CD14-positive monocyte (primary cell): ENCODE measurements at regions not wholly inside any gene's neighbourhood (a gene's known extent, or its start where the extent isn't known, plus 50 kb on each side); places are given as distances from the start of the nearest gene placed in this dataset.

Experiments used
- DNase-seq, 3 donors: peaks; one replicate each; pipeline ENCODE4 v3.0.0-alpha.2; 2011 to 2022
- H2AFZ ChIP-seq: 2 replicates; pipeline ENCODE4 v1.6.0; 2012; ENCODE audit warnings: mild to moderate bottlenecking, low read depth, low read length, inconsistent platforms; ENCODE audit not compliant: insufficient read depth, poor library complexity, severe bottlenecking
- H3K27ac ChIP-seq, 2 donors: 1 replicate in 1 of 2; 2 replicates in 1 of 2; pipeline ENCODE4 v1.5.1; 2012 to 2013; ENCODE audit warnings: low read length in 2 of 2, control low read depth in 1 of 2, inconsistent platforms in 1 of 2, low read depth in 1 of 2, mild to moderate bottlenecking in 1 of 2
- H3K27me3 ChIP-seq, 2 donors: one replicate each; pipeline versions ENCODE4 v1.6.0 to v1.6.1; 2011 to 2013; ENCODE audit warnings: low read length in 2 of 2; ENCODE audit not compliant: control insufficient read depth in 2 of 2, insufficient read depth in 2 of 2
- H3K36me3 ChIP-seq, 2 donors: replicated peaks in 1 of 2; 1 replicate in 1 of 2; 2 replicates in 1 of 2; pipeline versions ENCODE4 v1.5.1 to v1.6.1; 2012 to 2013; ENCODE audit warnings: low read length in 2 of 2, control low read depth in 1 of 2, inconsistent platforms in 1 of 2, mild to moderate bottlenecking in 1 of 2; ENCODE audit not compliant: insufficient read depth in 2 of 2, control insufficient read depth in 1 of 2
- H3K4me1 ChIP-seq, 2 donors: 1 replicate in 1 of 2; 2 replicates in 1 of 2; pipeline versions ENCODE4 v1.5.1 to v1.6.1; 2012 to 2013; ENCODE audit warnings: low read length in 2 of 2, control low read depth in 1 of 2, inconsistent platforms in 1 of 2, mild to moderate bottlenecking in 1 of 2, moderate library complexity in 1 of 2; ENCODE audit not compliant: insufficient read depth in 2 of 2, control insufficient read depth in 1 of 2
- H3K4me2 ChIP-seq: replicated peaks from 2 replicates; pipeline ENCODE3; 2012; ENCODE audit warnings: low read length, moderate library complexity, mild to moderate bottlenecking; ENCODE audit not compliant: poor library complexity, severe bottlenecking; ENCODE audit errors: extremely low read depth
- H3K4me3 ChIP-seq, 3 experiments: fragments of 200-600 bp in 1 of 3; sonication (generic) in 1 of 3; replicated peaks in 1 of 3; 1 replicate in 2 of 3; 2 replicates in 1 of 3; pipeline ENCODE4 v1.5.1; 2011 to 2013; ENCODE audit warnings: low read length in 3 of 3, mild to moderate bottlenecking in 3 of 3, control low read depth in 2 of 3, low read depth in 2 of 3, inconsistent platforms in 1 of 3, moderate library complexity in 1 of 3
- H3K79me2 ChIP-seq: 2 replicates; pipeline ENCODE4 v1.6.0; 2012; ENCODE audit warnings: mild to moderate bottlenecking, control low read depth, inconsistent platforms, low read length, moderate library complexity; ENCODE audit not compliant: insufficient read depth
- H3K9ac ChIP-seq: 2 replicates; pipeline ENCODE4 v1.6.0; 2017; ENCODE audit warnings: low read length, mild to moderate bottlenecking; ENCODE audit not compliant: insufficient read depth, poor library complexity, severe bottlenecking
- H3K9me3 ChIP-seq, 2 donors: replicated peaks in 1 of 2; 1 replicate in 1 of 2; 2 replicates in 1 of 2; pipeline versions ENCODE4 v1.5.1 to v1.6.1; 2012 to 2013; ENCODE audit warnings: low read length in 2 of 2, control low read depth in 1 of 2; ENCODE audit not compliant: control insufficient read depth in 1 of 2, insufficient read depth in 1 of 2
- H4K20me1 ChIP-seq: 2 replicates; pipeline ENCODE4 v1.6.0; 2012; ENCODE audit warnings: mild to moderate bottlenecking, low read length, control low read depth, moderate library complexity; ENCODE audit not compliant: insufficient read depth
- H3K27ac Mint-ChIP-seq, 7 donors: one replicate each; pipeline ENCODE4 v1.8.0; 2020; ENCODE audit warnings: mild to moderate bottlenecking in 7 of 7, mixed read lengths in 7 of 7, moderate library complexity in 6 of 7, inconsistent platforms in 2 of 7
- H3K27me3 Mint-ChIP-seq, 3 donors: one replicate each; pipeline ENCODE4 v1.8.0; 2021 to 2022; ENCODE audit warnings: low read depth in 3 of 3, mild to moderate bottlenecking in 3 of 3, mixed read lengths in 3 of 3, moderate library complexity in 3 of 3, inconsistent platforms in 1 of 3
- H3K36me3 Mint-ChIP-seq, 2 donors: one replicate each; pipeline ENCODE4 v1.8.0; 2020; ENCODE audit warnings: mixed read lengths in 2 of 2, inconsistent platforms in 1 of 2, mild to moderate bottlenecking in 1 of 2
- H3K4me1 Mint-ChIP-seq: one replicate; pipeline ENCODE4 v1.8.0; 2020; ENCODE audit warnings: mild to moderate bottlenecking, mixed read lengths
- H3K4me3 Mint-ChIP-seq, 2 donors: one replicate each; pipeline ENCODE4 v1.8.0; 2020; ENCODE audit warnings: mild to moderate bottlenecking in 2 of 2, mixed read lengths in 2 of 2, moderate library complexity in 1 of 2
- H3K9me3 Mint-ChIP-seq, 7 donors: one replicate each; pipeline ENCODE4 v1.8.0; 2020 to 2022; ENCODE audit warnings: mixed read lengths in 7 of 7, mild to moderate bottlenecking in 6 of 7, moderate library complexity in 6 of 7, inconsistent platforms in 2 of 7
- WGBS: methylation state at CpG from one replicate; pipeline ENCODE4 v1.1.5; 2013; ENCODE audit warnings: missing lambda C conversion rate; ENCODE audit not compliant: insufficient coverage; 5-methylcytosine and 5-hydroxymethylcytosine counted together
- intact Hi-C, 2 donors: fragments of 100-400 bp; cut with micrococcal nuclease; formaldehyde crosslinking; loops; one replicate each; pipeline versions ENCODE4 v1.15.0 to v1.15.1; 2023
- TF ChIP-seq, protein P1 (sequence below): fragments of 200-600 bp; IDR thresholded peaks from one replicate; pipeline ENCODE4 v1.8.0; 2022; ENCODE audit warnings: antibody characterized with exemption, mild to moderate bottlenecking

DNA sequence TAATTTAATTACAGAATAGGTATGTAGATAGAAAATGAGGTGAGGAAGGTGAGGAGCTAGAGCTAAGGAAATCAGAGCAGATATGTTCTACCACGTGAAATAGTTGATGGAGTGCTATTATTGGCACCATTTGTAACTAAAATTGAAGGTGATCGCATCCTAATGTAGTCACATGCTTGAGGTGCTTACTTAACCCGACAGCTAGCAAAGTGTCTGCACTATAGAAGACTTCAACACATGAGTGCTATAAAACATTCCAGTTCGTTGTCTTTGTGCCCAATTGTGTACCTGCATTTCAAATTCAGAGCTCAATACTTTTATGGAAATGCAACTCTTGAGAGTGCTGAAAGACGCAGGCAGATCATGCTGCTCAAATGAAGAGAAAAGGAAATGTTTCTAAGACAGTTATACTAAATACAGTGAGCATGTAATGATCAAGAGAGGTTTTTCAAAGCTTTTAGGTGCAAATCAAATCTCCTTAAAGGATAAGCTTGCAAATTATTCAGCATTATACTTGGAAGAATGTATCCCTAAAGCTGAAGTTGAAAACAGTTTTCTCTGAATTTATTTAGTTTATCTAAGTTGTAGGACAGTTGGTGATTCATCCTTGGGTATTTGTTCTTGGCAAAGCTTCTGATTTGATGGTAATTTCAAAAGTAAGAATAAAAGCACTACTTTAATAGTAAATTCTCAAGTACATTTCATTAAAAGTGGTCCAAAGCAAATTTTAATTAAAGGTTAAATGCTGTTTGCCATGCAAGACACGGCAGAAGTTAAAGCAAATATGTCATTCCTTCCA lies 223.9 kb upstream of the EPHA5 start:
- no peaks in the 10 kb centered on the region for H3K27me3 ChIP-seq
- Mint-ChIP-seq H3K27me3 (no peaks in the 10 kb centered on the region), H3K27ac (no peak overlapping the region), H3K4me1 (no peaks in the 10 kb centered on the region), H3K9me3 (peaks cover 0 to 5% (median 0%) of the 10 kb centered on the region in 7 donors), H3K4me3 (no peak overlapping the region), H3K36me3 (no peaks in the 10 kb centered on the region)
- H2AFZ ChIP-seq: no peak overlapping the region
- no peaks in the 10 kb centered on the region for H4K20me1 ChIP-seq
- H3K4me3 ChIP-seq: no peak overlapping the region
- DNase-seq: no peak
- H3K4me2 ChIP-seq: no peak overlapping the region
- 51% methylated on average over 3 of the region's 6 CpGs for WGBS
- intact Hi-C loops: no loop called here
- H3K4me1 ChIP-seq: no peaks in the 10 kb centered on the region
- no peaks in the 10 kb centered on the region for H3K79me2 ChIP-seq
- H3K27ac ChIP-seq: no peak overlapping the region
- no peak overlapping the region for H3K9ac ChIP-seq
- H3K9me3 ChIP-seq: no peaks in the 10 kb centered on the region
- H3K36me3 ChIP-seq: no peaks in the 10 kb centered on the region
- TF ChIP-seq, protein P1, sequence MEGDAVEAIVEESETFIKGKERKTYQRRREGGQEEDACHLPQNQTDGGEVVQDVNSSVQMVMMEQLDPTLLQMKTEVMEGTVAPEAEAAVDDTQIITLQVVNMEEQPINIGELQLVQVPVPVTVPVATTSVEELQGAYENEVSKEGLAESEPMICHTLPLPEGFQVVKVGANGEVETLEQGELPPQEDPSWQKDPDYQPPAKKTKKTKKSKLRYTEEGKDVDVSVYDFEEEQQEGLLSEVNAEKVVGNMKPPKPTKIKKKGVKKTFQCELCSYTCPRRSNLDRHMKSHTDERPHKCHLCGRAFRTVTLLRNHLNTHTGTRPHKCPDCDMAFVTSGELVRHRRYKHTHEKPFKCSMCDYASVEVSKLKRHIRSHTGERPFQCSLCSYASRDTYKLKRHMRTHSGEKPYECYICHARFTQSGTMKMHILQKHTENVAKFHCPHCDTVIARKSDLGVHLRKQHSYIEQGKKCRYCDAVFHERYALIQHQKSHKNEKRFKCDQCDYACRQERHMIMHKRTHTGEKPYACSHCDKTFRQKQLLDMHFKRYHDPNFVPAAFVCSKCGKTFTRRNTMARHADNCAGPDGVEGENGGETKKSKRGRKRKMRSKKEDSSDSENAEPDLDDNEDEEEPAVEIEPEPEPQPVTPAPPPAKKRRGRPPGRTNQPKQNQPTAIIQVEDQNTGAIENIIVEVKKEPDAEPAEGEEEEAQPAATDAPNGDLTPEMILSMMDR: no peak

DNA sequence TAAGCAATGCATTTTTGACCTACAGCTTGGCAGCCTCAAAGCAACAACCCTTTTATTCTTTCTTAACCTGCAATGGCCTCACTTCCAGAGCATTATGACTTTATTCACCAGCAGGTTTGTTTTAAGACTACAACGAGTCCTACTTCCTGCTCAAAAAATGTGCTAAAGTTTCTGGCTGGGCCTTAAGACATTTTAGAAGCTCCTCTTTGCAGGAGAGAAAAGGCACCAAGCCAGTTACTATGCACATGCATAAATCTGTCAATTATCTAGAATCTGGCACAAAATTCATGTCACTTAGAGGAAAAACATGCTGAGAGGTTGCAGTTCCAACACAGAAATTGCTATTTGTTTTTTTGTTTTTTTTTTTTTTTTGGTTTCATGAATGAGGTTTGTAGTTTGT lies 223.0 kb upstream of the EPHA5 start:
- TF ChIP-seq, protein P1: no peak
- DNase-seq: no peak
- no peaks in the 10 kb centered on the region for H3K79me2 ChIP-seq
- Mint-ChIP-seq H3K27ac (no peak overlapping the region), H3K27me3 (no peaks in the 10 kb centered on the region), H3K36me3 (no peaks in the 10 kb centered on the region), H3K9me3 (peaks cover 0 to 5% (median 0%) of the 10 kb centered on the region in 7 donors), H3K4me3 (no peak overlapping the region), H3K4me1 (no peaks in the 10 kb centered on the region)
- no peaks in the 10 kb centered on the region for H3K9me3 ChIP-seq
- no peaks in the 10 kb centered on the region for H4K20me1 ChIP-seq
- H2AFZ ChIP-seq: no peak overlapping the region
- intact Hi-C loops: no loop called here
- WGBS: 0% methylated on average over 1 of the region's 1 CpG
- no peak overlapping the region for H3K27ac ChIP-seq
- H3K4me2 ChIP-seq: no peak overlapping the region
- no peaks in the 10 kb centered on the region for H3K36me3 ChIP-seq
- H3K27me3 ChIP-seq: no peaks in the 10 kb centered on the region
- no peak overlapping the region for H3K9ac ChIP-seq
- no peaks in the 10 kb centered on the region for H3K4me1 ChIP-seq
- no peak overlapping the region for H3K4me3 ChIP-seq
